ENCODE measurements at regions not wholly inside any gene's neighbourhood (a gene's known extent, or its start where the extent isn't known, plus 50 kb on each side); places are given as distances from the start of the nearest gene placed in this dataset.

GRCh38 chr2:223262946-223263345 is 211.0 kb downstream of the KCNE4 start:
- TF ChIP-seq POLR2A (IDR thresholded peaks at IDR 0.05) (no peak), POLR2AphosphoS5 (IDR thresholded peaks at IDR 0.05) (no peak)
